ENCODE measurements at regions not wholly inside any gene's neighbourhood (a gene's known extent, or its start where the extent isn't known, plus 50 kb on each side); places are given as distances from the start of the nearest gene placed in this dataset.

- ChIA-PET POLR2A (no interaction called here), CTCF (no interaction called here)
- WGBS (ENCODE audit: missing lambda C conversion rate) = 12% methylated on average over 5 of the region's 5 CpGs
- Histone ChIP-seq H3K4me2 (no peak overlapping the region), H3K9me3 (no peaks in the 10 kb centered on the region), H3K4me1 (no peaks in the 10 kb centered on the region), H3K27ac (no peak overlapping the region), H3K4me3 (no peak overlapping the region)
- no peak for TF ChIP-seq HEYL (CRISPR knock-in tag; IDR thresholded peaks at IDR 0.05)
- no peak for TF ChIP-seq ZC3H11A (IDR thresholded peaks at IDR 0.05)
- no peak for TF ChIP-seq REST (IDR thresholded peaks at IDR 0.05)
- TF ChIP-seq HOXB13 (CRISPR knock-in tag; IDR thresholded peaks at IDR 0.05; ENCODE audit: low read depth) = no peak
- TF ChIP-seq ZFP36 (IDR thresholded peaks at IDR 0.05; ENCODE audit: borderline replicate concordance, partially characterized antibody) = no peak
- no peak for TF ChIP-seq RCOR1 (IDR thresholded peaks at IDR 0.05; ENCODE audit: low read depth, low read length)
- no peak for TF ChIP-seq EHF (CRISPR knock-in tag; IDR thresholded peaks at IDR 0.05)
- no peak for TF ChIP-seq RNF2 (IDR thresholded peaks at IDR 0.05; ENCODE audit: borderline replicate concordance, low read depth)
- no peak for TF ChIP-seq SMC3 (IDR thresholded peaks at IDR 0.05)
- TF ChIP-seq POLR2A (IDR thresholded peaks at IDR 0.05; ENCODE audit: low read length) = no peak
- no peak for TF ChIP-seq CHD4 (IDR thresholded peaks at IDR 0.05; ENCODE audit: borderline replicate concordance)
- TF ChIP-seq ZNF302 (CRISPR knock-in tag; IDR thresholded peaks at IDR 0.05) = no peak
- no peak for TF ChIP-seq ESRRA (IDR thresholded peaks at IDR 0.05; ENCODE audit: borderline replicate concordance, low read length)
- TF ChIP-seq ZSCAN20 (CRISPR knock-in tag; IDR thresholded peaks at IDR 0.05) = no peak
- no peak for TF ChIP-seq EP300 (IDR thresholded peaks at IDR 0.05)
- TF ChIP-seq E2F6 (IDR thresholded peaks at IDR 0.05; ENCODE audit: borderline replicate concordance, low read depth) = no peak
- no peak for TF ChIP-seq USF2 (IDR thresholded peaks at IDR 0.05)
- TF ChIP-seq MAZ (IDR thresholded peaks at IDR 0.05; ENCODE audit: borderline replicate concordance, low read depth, low read length) = no peak
- no peak for DNase-seq (ENCODE audit: low read depth in 1 of 2, low spot score in 1 of 2)
- FAIRE-seq = no peak
- no peak for ATAC-seq
These were observed 94.2 kb upstream of the CDH20 start for GRCh38 chr18:61239051-61239450.

- CTCF ChIA-PET = interaction anchor here (1.9 kb wide), 1 partner anchor 9 kb away, joined by 5 read pairs; no protein-coding TSS in a partner anchor
- ATAC-seq = no peak
- TF ChIP-seq MAX (IDR thresholded peaks at IDR 0.05) (no peak), SMC3 (IDR thresholded peaks at IDR 0.05) (no peak), CBX8 (IDR thresholded peaks at IDR 0.05) (no peak), GATA3 (IDR thresholded peaks at IDR 0.05; ENCODE audit: borderline replicate concordance) (no peak), SREBF2 (IDR thresholded peaks at IDR 0.05) (no peak), CTCF (IDR thresholded peaks at IDR 0.05) (no peak), CHD2 (IDR thresholded peaks at IDR 0.05; ENCODE audit: low read length, partially characterized antibody) (no peak), ELK1 (IDR thresholded peaks at IDR 0.05; ENCODE audit: low read depth, low read length) (no peak), TFCP2L1 (CRISPR knock-in tag; IDR thresholded peaks at IDR 0.05) (no peak), ESRRA (IDR thresholded peaks at IDR 0.05; ENCODE audit: borderline replicate concordance, low read length) (no peak), PBX3 (IDR thresholded peaks at IDR 0.05) (no peak), RAD21 (conservative IDR thresholded peaks at IDR 0.05 in 1 of 2, IDR thresholded peaks at IDR 0.05 in 1 of 2) (no peak), PHF8 (IDR thresholded peaks at IDR 0.05; ENCODE audit: borderline replicate concordance, low read depth) (no peak)
These were observed 91.9 kb upstream of the CDH20 start for GRCh38 chr18:61241260-61241853.

More at GRCh38 chr18:61241260-61241853, 91.9 kb upstream of the CDH20 start:
- Histone ChIP-seq H3K4me2 (no peak overlapping the region), H3K4me3 (no peak overlapping the region), H3K4me1 (no peaks in the 10 kb centered on the region), H3K27ac (no peak overlapping the region), H3K9me3 (no peaks in the 10 kb centered on the region)
- 2% methylated on average over 5 of the region's 5 CpGs for WGBS (ENCODE audit: missing lambda C conversion rate)
- no peak for FAIRE-seq
- DNase-seq (ENCODE audit: low read depth in 1 of 2, low spot score in 1 of 2) = no peak
- POLR2A ChIA-PET = no interaction called here
